GM18526 (cell line): ENCODE measurements at regions not wholly inside any gene's neighbourhood (a gene's known extent, or its start where the extent isn't known, plus 50 kb on each side); places are given as distances from the start of the nearest gene placed in this dataset.

ENCODE experiments used
- POLR2A ChIP-seq: IDR thresholded peaks from 3 replicates; pipeline ENCODE4 v1.6.1; 2011; ENCODE audit not compliant: insufficient read length; ENCODE audit errors: extremely low read depth

GRCh38 chr6:100176951-100177710 lies 183.1 kb upstream of the MCHR2 start:
- TF ChIP-seq POLR2A: no peak

GRCh38 chr6:100176311-100176950 lies 182.4 kb upstream of the MCHR2 start:
- TF ChIP-seq POLR2A: no peak

- TF ChIP-seq POLR2A: no peak
These were observed 181.8 kb upstream of the MCHR2 start for GRCh38 chr6:100175814-100176310.

GRCh38 chr6:100173211-100173610 lies 179.2 kb upstream of the MCHR2 start:
- no peak for TF ChIP-seq POLR2A

GRCh38 chr6:100172322-100172713 lies 178.3 kb upstream of the MCHR2 start:
- TF ChIP-seq POLR2A: no peak

GRCh38 chr6:100171533-100172321 lies 177.7 kb upstream of the MCHR2 start:
- no peak for TF ChIP-seq POLR2A

- no peak for TF ChIP-seq POLR2A
These were observed 174.1 kb upstream of the MCHR2 start for GRCh38 chr6:100168148-100168547.

- no peak for TF ChIP-seq POLR2A
These were observed 173.6 kb upstream of the MCHR2 start for GRCh38 chr6:100167585-100167984.

GRCh38 chr6:100166956-100167355 lies 172.9 kb upstream of the MCHR2 start:
- TF ChIP-seq POLR2A: no peak

- TF ChIP-seq POLR2A: no peak
These were observed 171.4 kb upstream of the MCHR2 start for GRCh38 chr6:100165442-100165841.

- TF ChIP-seq POLR2A: no peak
These were observed 169.0 kb upstream of the MCHR2 start for GRCh38 chr6:100163035-100163434.

GRCh38 chr6:100161782-100162365 lies 167.9 kb upstream of the MCHR2 start:
- TF ChIP-seq POLR2A: no peak

GRCh38 chr6:100160930-100161329 lies 166.9 kb upstream of the MCHR2 start:
- TF ChIP-seq POLR2A: no peak

- no peak for TF ChIP-seq POLR2A
These were observed 161.1 kb upstream of the MCHR2 start for GRCh38 chr6:100155141-100155540.

GRCh38 chr6:100153636-100154275 lies 159.7 kb upstream of the MCHR2 start:
- no peak for TF ChIP-seq POLR2A
